ENCODE measurements at regions not wholly inside any gene's neighbourhood (a gene's known extent, or its start where the extent isn't known, plus 50 kb on each side); places are given as distances from the start of the nearest gene placed in this dataset.

DNA sequence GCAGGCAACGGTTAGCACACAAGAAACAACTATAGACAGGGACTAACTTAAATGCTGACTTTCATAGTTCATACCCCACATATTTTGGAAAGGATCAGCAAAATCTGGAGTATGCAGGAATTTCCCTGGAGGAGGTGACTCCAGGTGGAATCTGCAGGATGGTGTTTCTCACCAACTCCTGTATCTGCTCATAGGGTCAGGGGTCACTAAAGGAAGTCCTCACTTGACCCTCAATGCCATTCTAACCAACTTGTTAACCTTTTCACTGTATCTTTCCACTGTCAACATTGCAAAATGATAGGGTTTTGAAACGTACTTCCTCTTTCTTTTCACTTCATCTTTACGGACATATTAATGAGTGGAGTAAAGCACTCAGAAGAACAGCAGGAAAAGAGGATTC is 207.0 kb upstream of the CXCR4 start:
- TF ChIP-seq GATA3 (IDR thresholded peaks at IDR 0.05; ENCODE audit: low read depth, low read length) (no peak), GATA2 (IDR thresholded peaks at IDR 0.05; ENCODE audit: low read depth, low read length) (no peak)

All from SH-SY5Y (cell line).